Body of pancreas (tissue), 4 donors: ENCODE measurements at regions not wholly inside any gene's neighbourhood (a gene's known extent, or its start where the extent isn't known, plus 50 kb on each side); places are given as distances from the start of the nearest gene placed in this dataset.

Source experiments
- ATAC-seq: fragments of 150-250 bp; one replicate; pipeline ENCODE4 v1.9.1; 2016
- DNase-seq, 4 donors: peaks; one replicate each; pipeline ENCODE4 v3.0.0-alpha.2; 2019
- H3K27ac ChIP-seq, 4 donors: fragments of 200-600 bp; sonication (generic); 1 replicate in 3 of 4; 2 replicates in 1 of 4; pipeline versions ENCODE4 v1.5.1 to v1.6.1; 2016 to 2019; ENCODE audit warnings: mild to moderate bottlenecking in 1 of 4, mixed read lengths in 1 of 4, moderate library complexity in 1 of 4
- H3K27me3 ChIP-seq, 2 donors: fragments of 200-600 bp; sonication (generic); one replicate each; pipeline ENCODE4 v1.6.0; 2016; ENCODE audit warnings: mild to moderate bottlenecking in 1 of 2
- H3K36me3 ChIP-seq, 2 donors: fragments of 200-600 bp; sonication (generic); replicated peaks in 1 of 2; 2 replicates each; pipeline ENCODE4 v1.5.1; 2016; ENCODE audit warnings: low read depth in 2 of 2; ENCODE audit not compliant: insufficient read depth in 1 of 2
- H3K4me1 ChIP-seq: fragments of 200-600 bp; sonication (generic); one replicate; pipeline ENCODE4 v1.6.0; 2016
- H3K4me3 ChIP-seq, 2 donors: fragments of 200-600 bp; sonication (generic); 1 replicate in 1 of 2; 2 replicates in 1 of 2; pipeline ENCODE4 v1.5.1; 2016 to 2019
- H3K9me3 ChIP-seq, 3 donors: fragments of 200-600 bp; sonication (generic); 1 replicate in 2 of 3; 2 replicates in 1 of 3; pipeline ENCODE4 v1.5.1; 2016
- POLR2A ChIP-seq, 3 donors: fragments of 450-650 bp; IDR thresholded peaks; one replicate each; pipeline ENCODE4 v1.6.1; 2016; ENCODE audit warnings: antibody characterized with exemption in 3 of 3, mild to moderate bottlenecking in 2 of 3
- WGBS, 2 donors: methylation state at CpG; one replicate each; pipeline ENCODE4 v1.1.5; 2017; 5-methylcytosine and 5-hydroxymethylcytosine counted together
- intact Hi-C: fragments of 100-400 bp; cut with DNase I; formaldehyde crosslinking; loops from one replicate; pipeline ENCODE4 v1.15.1; 2023
- TF ChIP-seq, protein P1 (sequence below), 7 experiments: fragments of 450-650 bp in 4 of 7; fragments of 200-600 bp in 3 of 7; sonication (generic) in 3 of 7; IDR thresholded peaks; one replicate each; pipeline ENCODE4 v1.5.1; 2016 to 2019; ENCODE audit warnings: antibody characterized with exemption in 7 of 7

DNA sequence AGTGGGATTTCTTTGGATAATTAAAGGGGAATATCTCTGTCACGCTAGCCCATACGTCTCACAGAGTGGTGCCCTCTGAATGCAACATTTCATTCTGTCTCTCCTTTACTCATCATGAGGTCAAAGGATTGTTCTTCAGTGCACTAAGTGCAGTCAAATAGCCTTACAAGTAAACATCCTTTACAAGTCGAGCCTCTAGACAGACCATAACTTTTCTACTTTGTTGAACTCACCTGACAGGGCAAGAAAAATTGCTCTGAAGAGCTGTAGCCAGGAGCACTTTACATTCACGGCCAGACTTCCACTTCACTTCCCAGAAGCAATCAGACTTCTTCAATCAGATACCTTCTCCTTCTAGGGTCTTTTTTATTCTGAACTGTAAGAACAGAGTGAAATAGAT is 768.0 kb upstream of the TMPRSS15 start:
- H3K27ac ChIP-seq, result no peak overlapping the region
- DNase-seq, result no peak
- H3K9me3 ChIP-seq, result no peaks in the 10 kb centered on the region
- no peaks in the 10 kb centered on the region for H3K4me1 ChIP-seq
- H3K27me3 ChIP-seq, result no peaks in the 10 kb centered on the region
- intact Hi-C loops, result no loop called here
- ATAC-seq, result no peak
- 29 to 38% methylated on average over 4 of the region's 4 CpGs for WGBS, 2 donors
- no peak overlapping the region for H3K4me3 ChIP-seq
- H3K36me3 ChIP-seq, result no peaks in the 10 kb centered on the region
- TF ChIP-seq POLR2A (IDR thresholded peaks at IDR 0.05), result no peak
- TF ChIP-seq, protein P1, sequence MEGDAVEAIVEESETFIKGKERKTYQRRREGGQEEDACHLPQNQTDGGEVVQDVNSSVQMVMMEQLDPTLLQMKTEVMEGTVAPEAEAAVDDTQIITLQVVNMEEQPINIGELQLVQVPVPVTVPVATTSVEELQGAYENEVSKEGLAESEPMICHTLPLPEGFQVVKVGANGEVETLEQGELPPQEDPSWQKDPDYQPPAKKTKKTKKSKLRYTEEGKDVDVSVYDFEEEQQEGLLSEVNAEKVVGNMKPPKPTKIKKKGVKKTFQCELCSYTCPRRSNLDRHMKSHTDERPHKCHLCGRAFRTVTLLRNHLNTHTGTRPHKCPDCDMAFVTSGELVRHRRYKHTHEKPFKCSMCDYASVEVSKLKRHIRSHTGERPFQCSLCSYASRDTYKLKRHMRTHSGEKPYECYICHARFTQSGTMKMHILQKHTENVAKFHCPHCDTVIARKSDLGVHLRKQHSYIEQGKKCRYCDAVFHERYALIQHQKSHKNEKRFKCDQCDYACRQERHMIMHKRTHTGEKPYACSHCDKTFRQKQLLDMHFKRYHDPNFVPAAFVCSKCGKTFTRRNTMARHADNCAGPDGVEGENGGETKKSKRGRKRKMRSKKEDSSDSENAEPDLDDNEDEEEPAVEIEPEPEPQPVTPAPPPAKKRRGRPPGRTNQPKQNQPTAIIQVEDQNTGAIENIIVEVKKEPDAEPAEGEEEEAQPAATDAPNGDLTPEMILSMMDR (IDR thresholded peaks at IDR 0.05), result no peak

DNA sequence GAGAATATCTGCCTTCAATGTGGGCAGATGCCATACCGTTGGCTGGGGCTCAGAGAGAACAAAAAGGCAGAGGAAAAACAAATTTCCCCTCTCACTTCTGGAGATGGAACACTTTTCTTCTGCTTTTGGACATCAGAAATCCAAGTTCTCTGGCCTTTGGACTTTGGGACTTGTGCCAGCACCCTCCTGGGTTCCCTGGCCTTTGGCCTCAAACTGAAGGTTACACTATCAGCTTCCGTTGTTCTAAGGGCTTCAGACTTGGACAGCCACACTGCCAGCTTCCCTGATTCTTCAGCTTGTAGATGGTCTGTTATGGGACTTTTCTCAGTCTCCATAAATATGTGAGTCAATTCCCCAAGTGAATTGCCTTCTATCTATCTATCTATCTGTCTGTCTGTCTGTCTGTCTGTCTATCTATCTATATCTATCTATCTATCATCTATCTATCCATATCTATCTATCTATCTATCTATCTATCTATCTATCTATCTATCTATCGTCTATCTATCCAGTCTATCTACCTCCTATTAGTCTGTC is 778.1 kb upstream of the TMPRSS15 start:
- H3K9me3 ChIP-seq, result no peaks in the 10 kb centered on the region
- DNase-seq (peak in 3 of 4 donors; percentile 4 to 15 (median 15)), ATAC-seq (no peak)
- 40 to 53% methylated on average over 3 of the region's 3 CpGs for WGBS, 2 donors
- no peaks in the 10 kb centered on the region for H3K27me3 ChIP-seq
- no peak overlapping the region for H3K27ac ChIP-seq
- H3K36me3 ChIP-seq, result no peaks in the 10 kb centered on the region
- intact Hi-C loops, result no loop called here
- H3K4me3 ChIP-seq, result no peak overlapping the region
- no peaks in the 10 kb centered on the region for H3K4me1 ChIP-seq
- TF ChIP-seq, protein P1 (IDR thresholded peaks at IDR 0.05), result no peak
- no peak for TF ChIP-seq POLR2A (IDR thresholded peaks at IDR 0.05)

DNA sequence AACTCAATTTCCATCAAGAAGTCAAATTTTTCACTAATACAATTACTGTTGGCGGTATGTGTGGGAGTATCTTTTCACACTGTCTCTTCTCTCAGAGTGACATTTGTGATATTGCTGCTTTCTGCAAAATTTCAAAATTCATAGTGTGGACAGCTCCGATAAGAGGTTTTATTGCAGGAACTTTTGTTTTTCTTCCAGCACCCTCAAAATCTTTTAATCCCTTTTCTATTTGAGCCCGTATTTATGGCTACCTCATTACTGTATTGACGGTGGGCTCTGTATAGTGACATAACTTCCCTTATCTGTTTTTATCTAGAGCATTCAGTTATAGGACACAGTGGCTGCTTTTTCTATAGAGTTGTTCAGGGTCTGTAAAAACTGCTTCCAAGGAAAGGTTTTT is 794.4 kb upstream of the TMPRSS15 start:
- DNase-seq (no peak), ATAC-seq (no peak)
- TF ChIP-seq, protein P1 (IDR thresholded peaks at IDR 0.05), result no peak
- TF ChIP-seq POLR2A (IDR thresholded peaks at IDR 0.05), result no peak
- no peak overlapping the region for H3K4me3 ChIP-seq
- no peaks in the 10 kb centered on the region for H3K4me1 ChIP-seq
- no peaks in the 10 kb centered on the region for H3K36me3 ChIP-seq
- H3K27ac ChIP-seq, result no peak overlapping the region
- intact Hi-C loops, result no loop called here
- H3K9me3 ChIP-seq, result no peaks in the 10 kb centered on the region
- 45 to 56% methylated on average over 4 of the region's 4 CpGs for WGBS, 2 donors
- no peaks in the 10 kb centered on the region for H3K27me3 ChIP-seq

DNA sequence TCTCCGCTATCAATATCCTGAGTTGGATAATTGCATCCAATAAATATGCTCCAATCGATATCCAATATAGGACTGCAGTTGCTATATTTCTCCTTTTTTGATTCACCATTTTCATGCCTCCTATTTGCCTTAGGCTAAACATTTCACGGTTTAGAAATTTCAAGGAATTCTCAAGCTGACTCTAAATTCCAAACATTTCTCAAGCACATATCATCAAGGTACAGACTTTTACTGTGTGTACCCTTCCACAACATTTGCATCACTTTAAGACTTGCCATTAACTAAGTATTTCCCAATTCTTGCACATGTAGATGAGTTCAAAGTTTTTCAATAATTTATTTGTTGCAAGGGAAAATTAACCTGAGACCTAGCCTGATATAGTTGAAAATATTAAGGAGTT is 795.2 kb upstream of the TMPRSS15 start:
- DNase-seq (no peak), ATAC-seq (no peak)
- Histone ChIP-seq H3K9me3 (no peaks in the 10 kb centered on the region), H3K27ac (no peak overlapping the region), H3K4me3 (no peak overlapping the region), H3K27me3 (no peaks in the 10 kb centered on the region), H3K36me3 (no peaks in the 10 kb centered on the region), H3K4me1 (no peaks in the 10 kb centered on the region)
- WGBS, 2 donors, result 57 to 83% methylated on average over 3 of the region's 3 CpGs
- intact Hi-C loops, result no loop called here
- no peak for TF ChIP-seq POLR2A (IDR thresholded peaks at IDR 0.05)
- TF ChIP-seq, protein P1 (IDR thresholded peaks at IDR 0.05), result no peak

DNA sequence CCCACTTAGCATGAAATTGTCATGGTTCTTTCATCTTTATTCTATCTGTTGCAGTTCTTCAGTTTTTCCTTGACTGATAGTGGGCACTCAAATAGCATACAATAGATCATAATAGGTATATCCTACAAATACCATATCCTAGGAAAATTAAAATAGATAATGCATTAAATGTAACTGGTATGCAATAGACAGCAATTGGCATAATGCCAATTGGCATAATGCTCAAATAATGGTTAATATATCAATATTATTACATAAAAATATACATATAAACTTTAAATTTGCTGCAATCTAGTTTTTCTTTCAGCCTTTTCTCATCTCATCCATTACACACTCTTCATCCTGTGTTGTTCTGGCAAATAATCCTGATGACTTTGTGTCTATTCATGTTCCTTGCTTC is 814.6 kb upstream of the TMPRSS15 start:
- no peak overlapping the region for H3K27ac ChIP-seq
- no peaks in the 10 kb centered on the region for H3K9me3 ChIP-seq
- DNase-seq, result no peak
- no peaks in the 10 kb centered on the region for H3K4me1 ChIP-seq
- H3K36me3 ChIP-seq, result no peaks in the 10 kb centered on the region
- H3K4me3 ChIP-seq, result no peak overlapping the region
- intact Hi-C loops, result no loop called here
- no peaks in the 10 kb centered on the region for H3K27me3 ChIP-seq
- TF ChIP-seq, protein P1 (IDR thresholded peaks at IDR 0.05), result no peak
- no peak for TF ChIP-seq POLR2A (IDR thresholded peaks at IDR 0.05)
- no peak for ATAC-seq
